Adrenal gland (tissue), 5 donors: ENCODE measurements at regions not wholly inside any gene's neighbourhood (a gene's known extent, or its start where the extent isn't known, plus 50 kb on each side); places are given as distances from the start of the nearest gene placed in this dataset.

Source experiments
- POLR2A ChIP-seq, 2 donors: fragments of 450-650 bp; IDR thresholded peaks; one replicate each; pipeline ENCODE4 v1.6.1; 2017; ENCODE audit warnings: antibody characterized with exemption in 2 of 2, mild to moderate bottlenecking in 2 of 2, moderate library complexity in 1 of 2
- TF ChIP-seq, protein P1 (sequence below), 6 experiments: fragments of 450-650 bp in 4 of 6; fragments of 200-600 bp in 2 of 6; sonication (generic) in 1 of 6; IDR thresholded peaks; 1 replicate in 5 of 6; 2 replicates in 1 of 6; pipeline versions ENCODE4 v1.5.1 to v1.8.0; 2016 to 2021; ENCODE audit warnings: antibody characterized with exemption in 6 of 6, mild to moderate bottlenecking in 2 of 6, moderate library complexity in 1 of 6
- donor health status: DM: no; HTN: no; CAD: no.

DNA sequence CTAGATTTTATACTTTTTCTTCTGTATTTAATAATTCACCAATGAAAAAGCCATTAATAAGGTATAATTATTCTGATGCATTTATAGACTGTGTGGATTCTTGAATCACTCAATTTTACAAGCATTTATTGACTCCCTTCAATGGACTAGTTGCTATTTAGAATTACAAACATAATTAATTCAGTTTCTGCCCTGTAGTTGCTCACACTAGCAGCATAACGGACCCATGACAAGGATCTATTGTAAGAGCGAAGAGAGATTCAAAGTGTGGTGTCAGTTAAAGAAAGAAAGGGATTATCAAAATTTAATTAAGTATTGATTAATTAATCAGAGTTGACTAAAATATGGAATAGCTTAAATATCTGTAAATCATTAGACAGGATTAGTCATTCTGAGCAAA, 602.6 kb upstream of the PTCHD4 start:
- TF ChIP-seq, protein P1, sequence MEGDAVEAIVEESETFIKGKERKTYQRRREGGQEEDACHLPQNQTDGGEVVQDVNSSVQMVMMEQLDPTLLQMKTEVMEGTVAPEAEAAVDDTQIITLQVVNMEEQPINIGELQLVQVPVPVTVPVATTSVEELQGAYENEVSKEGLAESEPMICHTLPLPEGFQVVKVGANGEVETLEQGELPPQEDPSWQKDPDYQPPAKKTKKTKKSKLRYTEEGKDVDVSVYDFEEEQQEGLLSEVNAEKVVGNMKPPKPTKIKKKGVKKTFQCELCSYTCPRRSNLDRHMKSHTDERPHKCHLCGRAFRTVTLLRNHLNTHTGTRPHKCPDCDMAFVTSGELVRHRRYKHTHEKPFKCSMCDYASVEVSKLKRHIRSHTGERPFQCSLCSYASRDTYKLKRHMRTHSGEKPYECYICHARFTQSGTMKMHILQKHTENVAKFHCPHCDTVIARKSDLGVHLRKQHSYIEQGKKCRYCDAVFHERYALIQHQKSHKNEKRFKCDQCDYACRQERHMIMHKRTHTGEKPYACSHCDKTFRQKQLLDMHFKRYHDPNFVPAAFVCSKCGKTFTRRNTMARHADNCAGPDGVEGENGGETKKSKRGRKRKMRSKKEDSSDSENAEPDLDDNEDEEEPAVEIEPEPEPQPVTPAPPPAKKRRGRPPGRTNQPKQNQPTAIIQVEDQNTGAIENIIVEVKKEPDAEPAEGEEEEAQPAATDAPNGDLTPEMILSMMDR (IDR thresholded peaks at IDR 0.05) = no peak
- no peak for TF ChIP-seq POLR2A (IDR thresholded peaks at IDR 0.05)
